Kasumi-1 (cell line): ENCODE measurements at regions not wholly inside any gene's neighbourhood (a gene's known extent, or its start where the extent isn't known, plus 50 kb on each side); places are given as distances from the start of the nearest gene placed in this dataset.

Source experiments
- DNase-seq, 2 experiments: peaks; one replicate each; lab custom pipeline; 2025; lab: John Stamatoyannopoulos, UW

DNA sequence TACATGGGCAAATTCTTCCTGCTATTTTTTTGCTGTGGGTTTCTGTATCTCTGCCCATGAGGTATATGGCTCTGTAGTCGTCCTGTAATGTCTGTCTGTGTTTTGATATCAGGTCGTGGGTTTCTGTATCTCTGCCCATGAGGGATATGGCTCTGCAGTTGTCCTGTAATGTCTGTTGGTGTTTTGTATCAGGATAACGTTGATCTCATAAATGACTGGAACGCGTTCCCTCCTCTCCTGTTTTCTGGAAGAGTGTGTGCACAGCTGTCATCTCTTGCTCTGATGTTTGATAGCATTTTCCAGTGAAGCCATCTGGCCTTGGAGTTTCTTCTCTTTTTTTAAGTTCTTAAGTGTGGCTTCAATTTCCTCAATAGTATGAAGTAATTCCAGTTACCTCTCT, 57.2 kb downstream of the SOX1 start:
- DNase-seq: no peak

DNA sequence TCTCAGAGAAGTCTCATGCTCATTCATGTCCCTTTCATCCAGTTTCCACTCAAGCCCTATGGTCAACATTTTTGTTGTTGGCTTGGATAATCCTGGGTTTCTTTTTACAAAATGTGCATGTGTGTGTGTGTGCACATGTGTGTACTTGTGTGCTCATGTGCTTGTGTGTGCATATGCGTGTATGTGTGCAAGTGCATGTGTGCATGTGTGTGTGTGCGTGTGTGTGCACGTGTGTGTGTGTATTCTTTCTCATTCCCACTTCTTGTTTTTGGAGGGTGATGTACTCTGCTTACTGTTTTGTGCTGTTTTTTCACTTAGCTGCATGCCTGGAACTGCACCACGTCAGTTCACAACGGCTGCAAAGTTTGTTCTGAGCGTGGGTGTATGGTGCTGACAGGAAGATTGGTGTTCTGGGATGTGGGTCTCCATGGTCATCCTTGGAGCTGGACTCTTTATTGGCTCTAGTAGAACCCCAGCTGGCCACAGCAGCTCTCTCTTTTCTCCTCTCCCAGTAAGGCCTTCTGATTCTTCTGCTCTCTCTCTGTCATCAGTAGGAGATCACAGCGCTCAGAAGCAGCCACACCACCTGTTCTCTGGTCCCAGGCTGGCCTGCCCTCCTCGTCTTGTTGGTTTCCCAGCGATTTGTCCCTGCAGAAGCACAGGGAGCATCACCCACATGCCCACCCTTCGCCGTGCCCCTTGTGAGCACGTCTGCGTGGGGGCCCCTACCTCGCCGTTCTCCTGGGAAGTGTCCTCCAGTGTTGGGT, 60.8 kb downstream of the SOX1 start:
- no peak for DNase-seq

DNA sequence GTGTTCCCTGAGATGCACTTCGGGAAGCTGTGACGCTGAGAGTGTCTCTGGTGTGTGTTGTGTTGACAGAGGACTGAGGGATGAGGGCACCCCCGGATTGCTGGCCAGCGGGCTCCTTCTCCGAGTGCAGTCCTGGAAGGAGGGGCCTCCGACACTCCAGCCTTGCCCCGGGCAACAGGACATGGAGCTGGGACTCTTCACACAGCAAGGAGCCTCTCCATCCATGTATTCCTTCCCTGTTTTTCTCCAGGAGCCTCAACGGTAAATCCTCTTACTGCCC, 61.3 kb downstream of the SOX1 start:
- no peak for DNase-seq

DNA sequence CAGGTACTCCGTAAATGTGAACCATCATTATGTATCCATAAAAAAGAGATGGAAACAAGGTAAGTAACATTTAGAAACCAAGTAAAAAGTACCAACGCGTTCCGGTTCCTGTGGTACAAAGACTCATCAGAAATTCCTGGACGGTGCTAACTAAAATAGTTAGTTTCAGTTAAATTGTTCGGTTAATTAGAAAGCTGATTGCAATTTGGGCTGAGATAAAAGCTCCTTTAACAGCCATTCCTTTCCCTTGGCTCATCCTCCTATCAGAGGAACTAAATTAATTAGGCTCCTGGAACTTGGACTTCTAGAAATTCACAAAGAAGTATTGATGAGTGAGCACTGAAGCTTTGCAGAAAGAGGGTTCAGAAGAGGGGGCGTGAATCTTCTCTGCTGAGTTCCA, 63.5 kb downstream of the SOX1 start:
- no peak for DNase-seq

DNA sequence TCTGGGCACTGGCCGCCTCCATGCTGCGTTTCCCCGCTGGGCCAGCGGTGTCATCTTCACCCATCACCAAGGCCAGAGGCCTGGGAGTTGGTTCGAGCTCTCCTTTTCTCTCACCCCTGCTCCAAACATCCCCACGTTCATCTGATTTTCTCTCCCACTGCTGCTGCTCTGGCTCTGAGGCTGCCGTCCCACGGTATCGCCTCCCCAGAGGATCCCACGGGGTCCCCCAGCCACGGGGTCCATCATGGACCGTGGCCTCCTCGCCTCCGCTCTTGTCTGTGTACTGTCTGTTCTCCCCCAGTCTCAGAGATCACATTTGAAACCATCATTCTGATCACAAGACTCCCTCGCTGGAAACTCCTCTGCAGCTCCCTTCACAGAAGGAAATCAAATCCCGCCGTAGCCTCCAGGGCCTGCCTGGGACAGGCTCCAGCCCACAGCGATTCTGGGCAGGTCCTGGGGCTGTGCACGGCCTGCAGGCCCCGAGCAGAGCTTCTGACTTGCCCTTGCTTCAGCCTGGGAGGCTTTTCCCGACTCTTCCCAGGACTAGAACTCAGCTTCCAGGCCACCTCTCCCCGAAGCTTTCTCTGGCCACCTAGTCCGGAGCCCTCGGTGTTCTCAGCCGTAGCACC, 64.2 kb downstream of the SOX1 start:
- no peak for DNase-seq

DNA sequence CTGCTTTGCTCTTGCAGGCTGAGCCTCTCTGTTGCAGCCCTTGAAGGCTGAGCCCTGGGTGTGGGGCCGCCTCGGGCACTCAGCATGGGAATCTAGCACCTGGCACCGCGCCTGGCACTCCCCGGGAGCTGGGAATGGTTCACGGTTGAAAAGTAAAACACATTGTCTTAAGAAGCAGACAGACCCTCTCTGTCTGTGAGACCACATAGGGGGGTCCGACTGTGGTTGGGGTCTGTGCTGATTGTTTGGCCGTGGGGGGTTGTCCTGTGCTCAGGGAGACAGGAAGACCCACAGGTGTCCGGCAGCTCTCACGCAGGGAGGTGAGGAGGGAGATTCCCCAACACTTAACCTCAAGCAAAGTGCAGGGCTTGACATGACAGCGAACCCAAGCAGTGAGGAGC, 64.8 kb downstream of the SOX1 start:
- no peak for DNase-seq

DNA sequence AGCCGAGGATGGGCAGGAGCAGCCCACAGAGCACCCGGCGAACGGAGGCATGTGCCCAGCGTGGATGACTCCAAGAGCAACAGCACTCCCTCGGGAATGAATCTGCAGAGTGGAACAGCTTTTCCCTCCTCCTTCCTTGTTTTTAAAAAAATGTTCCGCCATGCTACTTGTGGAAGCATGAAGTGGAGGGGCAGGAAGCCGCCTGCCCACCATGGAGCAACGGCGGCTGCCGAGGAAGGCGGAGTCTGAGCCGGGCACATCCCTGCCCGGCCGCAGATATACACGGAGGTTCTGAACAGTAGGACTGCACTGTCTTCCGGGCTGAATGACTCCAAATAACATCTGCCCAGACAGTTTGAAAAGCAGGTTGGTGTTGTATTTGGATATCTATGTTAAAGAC, 65.2 kb downstream of the SOX1 start:
- DNase-seq: no peak

DNA sequence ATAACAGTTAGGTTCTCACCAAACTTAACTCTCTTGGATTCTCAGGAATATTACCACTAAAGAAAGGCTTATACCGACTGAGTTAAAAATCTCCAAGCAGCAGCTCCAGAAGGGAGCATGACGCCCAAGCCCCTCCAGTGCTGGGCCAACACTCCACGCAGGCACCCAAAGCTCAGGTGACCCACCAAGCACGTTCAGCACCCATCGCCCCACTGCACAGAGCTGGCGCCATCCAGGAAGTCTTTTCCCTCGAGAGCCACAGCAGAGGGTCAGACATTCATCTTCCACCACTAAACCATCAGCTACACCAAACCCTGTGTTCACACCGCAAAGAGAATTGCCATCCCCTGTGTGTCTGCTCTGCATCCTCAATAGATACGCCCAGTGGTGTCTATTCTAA, 65.7 kb downstream of the SOX1 start:
- DNase-seq: no peak

DNA sequence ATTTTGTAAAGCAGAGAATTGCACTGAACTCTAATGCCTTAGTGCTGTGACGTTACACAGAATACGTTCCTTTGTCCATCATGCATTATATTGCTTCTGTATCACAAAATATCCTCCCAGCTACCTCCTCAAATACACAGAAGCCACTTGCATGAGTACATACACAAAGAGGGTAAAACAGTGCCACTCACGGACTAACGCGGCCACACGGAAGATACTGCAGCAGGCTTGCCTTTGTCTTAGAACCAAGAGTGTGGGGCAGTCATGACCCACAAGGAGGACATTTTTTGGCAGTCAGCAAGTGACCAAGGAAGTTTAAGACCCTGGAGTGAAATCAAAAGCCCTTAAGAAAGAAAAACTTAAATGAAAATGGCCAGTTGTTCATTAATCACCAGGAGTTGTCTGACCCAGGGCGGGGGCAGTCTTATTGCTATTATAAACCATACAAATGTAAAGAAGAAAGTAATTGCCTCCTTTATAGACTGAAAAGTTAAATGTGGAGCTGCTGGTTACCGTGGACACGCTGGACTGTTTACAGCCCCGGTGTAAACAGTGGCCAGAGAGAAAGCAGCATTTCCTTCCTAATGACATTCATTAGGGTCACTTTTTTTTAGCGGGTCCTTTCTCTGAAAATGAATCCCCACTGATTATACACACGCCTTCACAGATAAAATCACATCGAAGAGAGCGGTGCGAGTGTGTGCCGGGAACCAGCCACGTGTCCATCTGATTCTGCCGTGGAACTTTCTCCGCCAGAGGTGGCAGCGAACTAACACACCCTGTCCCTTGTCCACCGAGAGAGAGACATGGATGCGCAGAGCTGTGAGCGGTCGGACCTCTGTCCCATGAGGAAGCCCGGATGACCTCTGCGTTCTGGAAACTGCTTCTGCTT, 66.8 kb downstream of the SOX1 start:
- no peak for DNase-seq

DNA sequence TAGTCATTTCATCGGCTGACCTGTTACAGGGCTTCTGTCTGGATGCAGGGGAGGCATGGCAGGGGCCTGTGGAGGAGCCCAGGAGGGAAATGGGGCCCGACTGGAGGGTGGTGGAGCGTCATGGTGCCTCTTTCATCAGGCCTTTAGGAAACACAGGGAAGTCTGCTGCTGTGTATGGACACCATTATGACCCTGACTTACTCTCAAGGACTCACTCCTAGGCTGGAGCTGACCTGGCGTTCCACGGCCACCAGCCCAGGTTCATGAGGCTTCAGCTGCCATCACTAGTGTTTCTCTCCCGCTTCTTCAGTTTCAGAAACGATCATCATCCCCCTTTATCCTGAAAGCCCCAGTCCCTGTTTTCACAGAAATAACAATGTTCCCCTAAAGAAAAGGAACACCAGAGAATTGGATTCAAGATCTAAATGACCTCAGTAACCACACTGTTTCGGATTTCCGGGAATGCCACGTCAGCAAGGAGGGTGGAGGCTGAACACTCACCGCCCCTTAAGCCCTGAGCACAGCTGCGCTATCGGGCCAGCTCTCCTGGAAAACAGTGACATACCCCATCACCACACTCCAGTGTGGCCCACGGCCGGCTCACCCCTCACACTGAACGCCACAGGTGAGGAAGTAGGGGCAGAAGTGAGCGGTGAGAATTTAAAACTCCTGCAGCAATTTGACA, 67.6 kb downstream of the SOX1 start:
- no peak for DNase-seq

DNA sequence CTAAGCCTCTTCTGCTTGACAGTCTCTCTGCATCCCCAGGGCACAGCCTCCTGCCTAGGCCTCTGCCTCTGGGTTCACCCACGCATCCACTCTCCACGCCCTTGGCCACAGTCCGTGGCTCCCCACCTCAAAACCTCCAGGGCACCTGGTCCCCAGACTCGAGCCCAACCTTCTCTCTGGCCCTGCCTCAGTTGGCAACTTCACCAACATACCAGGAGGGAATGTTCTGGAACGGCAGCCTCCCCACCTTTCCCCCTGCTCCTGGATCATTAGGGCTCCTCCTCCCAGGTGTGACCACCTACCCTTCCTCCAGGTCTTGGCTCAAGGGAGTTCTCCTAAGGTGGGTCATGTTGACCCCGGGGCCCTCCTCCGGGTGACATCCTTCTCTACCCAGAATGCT, 69.1 kb downstream of the SOX1 start:
- DNase-seq: no peak

DNA sequence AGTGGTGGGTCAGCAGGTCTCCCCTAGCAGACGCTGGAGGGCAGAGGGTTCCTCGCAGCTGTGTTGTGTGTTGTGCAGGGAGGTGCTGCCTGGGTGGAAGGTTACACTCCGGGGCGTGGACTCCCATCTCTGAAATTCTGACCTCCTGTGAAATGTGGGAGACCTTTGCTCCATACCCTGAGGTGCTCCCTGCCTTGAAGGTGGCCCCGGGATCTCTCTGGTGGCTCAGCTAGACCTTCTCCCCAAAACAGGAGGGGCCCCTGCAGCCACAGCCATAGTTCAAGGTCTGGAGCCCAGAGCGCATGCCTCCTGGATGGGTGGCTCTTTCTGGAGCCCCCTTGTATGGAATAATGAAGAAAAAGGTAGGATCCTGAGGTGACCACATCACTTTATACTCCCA, 70.2 kb downstream of the SOX1 start:
- DNase-seq: no peak

DNA sequence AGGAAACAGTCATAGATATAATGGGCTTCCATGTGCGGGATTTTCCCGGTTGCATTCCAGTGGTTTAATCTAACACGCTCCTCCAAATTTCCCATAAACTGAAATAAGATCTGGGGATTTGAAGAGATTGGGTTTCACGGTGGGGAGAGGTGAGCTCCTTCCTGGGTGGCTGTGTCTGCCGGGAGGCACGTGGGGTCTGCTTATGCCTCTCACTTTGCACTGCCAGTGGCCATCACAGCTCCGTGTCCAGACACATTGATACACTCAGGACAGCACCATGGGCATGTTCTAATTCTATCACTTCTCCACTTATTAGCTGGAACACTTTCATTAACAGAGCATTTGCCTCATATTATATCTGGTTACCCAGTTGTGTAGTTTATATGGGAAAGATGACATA, 73.4 kb downstream of the SOX1 start:
- no peak for DNase-seq

DNA sequence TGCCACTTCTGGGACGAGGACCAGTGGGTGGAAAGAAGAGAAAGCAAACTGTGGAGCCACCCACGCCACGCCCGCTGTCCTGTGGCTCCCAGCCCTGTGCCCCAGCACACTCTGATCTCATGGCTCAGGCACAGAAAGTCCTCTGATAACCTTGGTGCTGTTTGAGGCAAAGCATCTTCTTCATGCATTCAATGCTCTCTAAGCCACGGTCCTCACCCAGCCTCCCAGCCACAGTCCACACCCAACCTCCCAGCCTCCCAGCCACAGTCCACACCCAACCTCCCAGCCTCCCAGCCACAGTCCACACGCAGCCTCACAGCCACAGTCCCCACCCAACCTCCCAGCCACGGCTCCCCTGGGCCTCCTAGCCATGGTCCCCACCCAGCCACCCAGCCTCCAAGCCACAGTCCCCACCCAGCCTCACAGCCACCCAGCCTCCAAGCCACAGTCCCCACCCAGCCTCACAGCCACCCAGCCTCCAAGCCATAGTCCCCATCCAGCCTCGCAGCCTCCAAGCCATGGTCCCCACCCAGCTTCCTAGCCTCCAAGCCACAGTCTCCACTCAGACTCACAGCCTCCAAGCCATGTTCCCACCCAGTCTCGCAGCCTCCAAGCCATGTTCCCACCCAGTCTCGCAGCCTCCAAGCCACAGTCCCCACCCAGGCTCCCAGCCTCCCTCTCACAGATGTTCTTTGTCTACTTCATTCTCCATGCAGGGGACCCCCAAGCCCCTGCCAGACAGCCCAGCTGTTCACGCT, 74.9 kb downstream of the SOX1 start:
- DNase-seq: no peak

DNA sequence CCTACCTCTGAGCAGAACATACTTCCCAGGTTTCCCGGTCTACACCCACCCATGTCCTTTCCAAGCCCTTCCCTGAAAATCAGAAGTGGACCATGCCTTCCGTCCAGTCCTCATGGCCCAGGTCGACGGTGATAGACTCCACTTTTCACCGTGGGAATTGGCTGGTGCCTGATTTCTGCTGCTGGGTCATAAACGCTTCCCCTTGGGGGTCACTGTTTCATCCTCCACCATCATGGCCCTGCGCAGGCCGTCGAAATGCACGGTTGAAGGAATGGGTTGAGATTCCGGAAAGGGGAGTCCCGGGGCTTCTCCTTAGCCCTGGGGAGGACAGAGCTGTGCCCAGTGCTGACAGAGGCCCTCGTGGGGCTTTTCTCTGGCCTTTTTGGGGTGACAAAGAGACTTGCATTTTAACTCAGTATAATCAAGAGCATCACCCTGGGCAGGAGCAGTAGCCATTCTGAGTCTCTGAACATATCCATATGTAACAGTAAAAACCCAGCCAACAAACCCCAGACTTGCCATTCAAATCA, 75.5 kb downstream of the SOX1 start:
- no peak for DNase-seq

DNA sequence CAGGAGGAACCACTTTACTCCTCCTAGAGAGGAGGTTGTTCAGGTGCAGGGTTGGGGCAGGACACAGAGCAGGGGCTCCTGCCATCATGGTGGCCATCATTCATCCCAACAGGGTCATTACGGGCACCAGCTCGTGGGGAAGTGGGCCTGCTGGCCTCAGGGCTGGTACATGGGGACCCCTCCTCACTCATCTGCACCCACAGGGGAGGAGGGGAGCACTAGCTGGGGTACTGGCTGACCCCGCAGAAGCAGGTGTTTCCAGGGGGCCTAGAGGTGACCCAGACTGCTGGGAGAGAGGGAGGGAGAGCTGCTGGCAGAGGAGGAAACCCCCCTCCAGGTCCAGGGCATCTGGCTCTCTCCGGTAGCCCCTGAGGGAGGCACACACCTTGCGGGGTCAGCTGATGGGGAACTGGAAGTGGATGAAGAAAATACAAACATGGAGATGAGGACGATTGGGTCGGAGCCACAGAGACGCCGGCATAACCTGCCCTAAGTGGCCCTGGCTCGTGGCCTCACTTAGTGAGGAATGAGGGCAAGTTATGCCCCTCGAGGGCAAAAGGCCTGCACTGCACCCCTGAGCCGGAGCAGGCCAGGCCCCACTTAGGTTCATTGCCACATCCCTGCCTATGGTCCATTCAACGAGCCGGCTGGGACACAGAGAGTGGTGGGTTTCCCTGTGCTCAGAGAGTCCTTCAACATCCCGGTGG, 76.2 kb downstream of the SOX1 start:
- no peak for DNase-seq

DNA sequence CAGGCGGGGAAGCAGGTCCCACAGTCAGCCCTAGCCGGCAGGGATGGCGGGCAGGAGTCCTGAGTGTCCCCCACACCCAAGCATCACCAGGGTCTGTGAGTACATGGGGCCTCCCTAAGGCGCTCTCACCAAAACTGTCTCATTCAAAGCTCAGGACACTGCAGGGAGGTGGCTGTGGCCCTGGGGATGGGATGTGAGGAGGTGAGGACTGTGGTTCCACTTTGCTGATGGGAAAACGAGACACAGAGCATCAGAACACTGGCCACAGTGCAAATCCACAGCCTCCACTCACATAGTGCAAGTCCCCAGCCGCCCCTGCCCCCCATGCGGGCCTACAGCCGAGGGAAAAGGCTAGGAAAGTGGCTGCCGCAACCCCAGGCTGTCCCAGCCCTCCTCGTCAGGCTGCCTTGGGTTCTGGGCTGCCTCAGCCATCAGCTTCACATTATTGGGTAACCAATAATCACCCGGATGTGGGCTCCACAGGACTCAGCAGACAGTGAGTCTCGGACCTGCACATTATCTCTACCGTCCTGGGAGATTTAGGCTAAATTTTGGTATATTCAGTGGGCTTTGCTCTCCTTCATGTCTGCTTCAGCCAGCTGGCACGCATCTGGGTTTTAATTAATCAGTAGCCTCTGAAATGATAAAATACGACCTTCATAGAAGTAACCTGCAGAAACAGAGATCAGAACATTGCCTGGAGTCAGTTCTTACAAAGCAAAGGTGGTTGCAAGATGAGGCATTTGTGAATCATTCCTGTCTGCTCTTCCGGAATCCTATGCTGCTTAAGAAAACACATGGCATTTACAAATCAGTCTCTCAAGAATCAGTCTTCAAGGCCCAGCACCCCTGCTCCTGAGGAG, 77.0 kb downstream of the SOX1 start:
- no peak for DNase-seq

DNA sequence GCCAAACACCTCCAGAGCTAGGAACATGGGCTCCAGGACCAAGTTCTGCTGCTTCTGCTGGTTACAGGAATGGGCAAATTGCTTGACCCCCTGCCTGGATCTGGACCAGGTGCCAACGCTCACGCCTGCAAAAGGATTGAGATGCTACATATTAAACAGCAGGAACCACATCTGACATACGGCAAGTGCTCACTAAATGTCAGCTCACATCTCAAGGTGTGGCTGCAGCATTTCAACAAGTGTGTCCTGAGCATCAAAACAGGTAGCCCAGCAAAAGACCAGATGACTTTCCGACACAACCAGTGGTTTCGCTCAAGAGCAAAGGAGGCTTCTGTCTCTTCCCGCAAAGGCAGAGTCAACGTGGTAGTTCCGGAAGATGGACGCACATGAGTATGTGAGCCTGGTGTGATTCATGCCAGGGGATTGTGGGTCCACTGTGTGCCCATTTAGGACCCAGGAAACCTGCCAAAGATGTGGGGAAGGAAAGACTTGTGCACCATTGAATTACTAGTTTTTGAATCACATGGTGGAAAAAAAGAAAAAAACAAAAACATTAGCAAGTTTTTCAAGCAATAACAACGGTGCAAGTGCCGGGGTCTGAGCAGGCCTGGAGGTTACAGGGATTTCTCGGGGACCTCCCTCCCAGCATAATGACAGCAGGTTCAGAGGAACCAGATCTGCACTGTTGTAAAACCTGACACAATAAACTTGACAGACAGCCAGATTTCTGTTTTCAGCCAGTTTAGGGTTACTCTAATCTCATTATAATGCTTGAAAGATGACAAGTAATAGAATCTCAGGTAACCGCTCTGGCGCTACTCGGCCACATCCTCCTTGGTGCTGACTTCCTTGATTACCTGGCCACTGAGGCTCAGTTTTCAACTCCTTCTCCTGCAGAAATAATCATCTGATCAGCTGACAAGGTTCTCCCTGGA, 77.9 kb downstream of the SOX1 start:
- DNase-seq: no peak
